GM12878 (cell line): ENCODE measurements at regions not wholly inside any gene's neighbourhood (a gene's known extent, or its start where the extent isn't known, plus 50 kb on each side); places are given as distances from the start of the nearest gene placed in this dataset.

Experiments used
- ATAC-seq: fragments of 200-7000 bp; cut with Tn5 transposase; 3 replicates; pipeline ENCODE4 v1.9.1; 2020; ENCODE audit warnings: mild to moderate bottlenecking, moderate library complexity
- BruUV-seq: library from RNA; stranded (reverse); fragments of 400-500 nt; replicated peaks from 2 replicates; lab custom pipeline; 2021; lab: Mats Ljungman, UMichigan
- CTCF ChIA-PET: fragments of 300-600 bp; sonication (Branson Sonifier 250); formaldehyde crosslinking; extraction: SDS; loops from one replicate; lab custom pipeline; 2021; ENCODE audit warnings: inconsistent platforms; lab: Yijun Ruan, JAX
- POLR2A ChIA-PET: fragments of 350-600 bp; formaldehyde crosslinking; extraction: SDS; loops from one replicate; lab custom pipeline; 2021; ENCODE audit warnings: inconsistent platforms; lab: Charles Lee
- RAD21 ChIA-PET: fragments of 300-600 bp; sonication (Branson Sonifier 250); formaldehyde crosslinking; loops from one replicate; lab custom pipeline; 2023; ENCODE audit warnings: antibody characterized with exemption; ENCODE audit not compliant: unreplicated experiment; lab: Charles Lee
- SMC1A ChIA-PET: fragments of 300-600 bp; sonication (Branson Sonifier 250); formaldehyde crosslinking; loops from one replicate; lab custom pipeline; 2023; ENCODE audit not compliant: unreplicated experiment, uncharacterized antibody; lab: Charles Lee
- DNase-seq: peaks from one replicate; pipeline ENCODE4 v3.0.0-alpha.2; 2011; ENCODE audit warnings: low read depth, low spot score
- FAIRE-seq: peaks from 3 replicates; lab custom pipeline; 2011; peaks lifted over from hg19 to GRCh38; lab: Jason Lieb, UNC
- H2AFZ ChIP-seq: 2 replicates; pipeline ENCODE4 v1.6.0; 2011; ENCODE audit warnings: low read depth, low read length, control low read depth; ENCODE audit not compliant: control insufficient read depth
- H3K27ac ChIP-seq: 2 replicates; pipeline ENCODE4 v1.5.1; 2011; ENCODE audit warnings: control low read depth; ENCODE audit not compliant: control insufficient read depth, insufficient read depth
- H3K27me3 ChIP-seq, 2 experiments: replicated peaks in 1 of 2; 2 replicates each; pipeline versions ENCODE4 v1.6.0 to v1.6.1; 2011; ENCODE audit warnings: low read length in 1 of 2; ENCODE audit not compliant: control insufficient read depth in 2 of 2, insufficient read depth in 2 of 2
- H3K36me3 ChIP-seq, 2 experiments: 2 replicates each; pipeline ENCODE4 v1.5.1; 2011; ENCODE audit warnings: low read length in 1 of 2; ENCODE audit not compliant: control insufficient read depth in 2 of 2, insufficient read depth in 2 of 2
- H3K4me1 ChIP-seq: 2 replicates; pipeline ENCODE4 v1.6.1; 2011; ENCODE audit warnings: mild to moderate bottlenecking, low read length, moderate library complexity, mixed read lengths; ENCODE audit not compliant: control insufficient read depth, insufficient read depth
- H3K4me2 ChIP-seq: 2 replicates; pipeline ENCODE4 v1.6.0; 2011; ENCODE audit warnings: control low read depth; ENCODE audit not compliant: control insufficient read depth, insufficient read depth
- H3K4me3 ChIP-seq: fragments of 200-600 bp; sonication (generic); 2 replicates; pipeline ENCODE4 v1.5.1; 2016
- H3K79me2 ChIP-seq: 2 replicates; pipeline ENCODE4 v1.6.0; 2011; ENCODE audit warnings: low read length; ENCODE audit not compliant: control insufficient read depth, insufficient read depth
- H3K9ac ChIP-seq: 2 replicates; pipeline ENCODE4 v1.8.0; 2011; ENCODE audit warnings: low read length, control low read depth, mixed read lengths; ENCODE audit not compliant: control insufficient read depth, insufficient read depth
- H3K9me3 ChIP-seq: replicated peaks from 3 replicates; pipeline ENCODE4 v1.5.1; 2011; ENCODE audit warnings: mild to moderate bottlenecking, low read length; ENCODE audit not compliant: control insufficient read depth, insufficient read depth
- H4K20me1 ChIP-seq: 2 replicates; pipeline ENCODE4 v1.6.0; 2011; ENCODE audit not compliant: control insufficient read depth, insufficient read depth
- BCL11A ChIP-seq: IDR thresholded peaks from 2 replicates; pipeline ENCODE4 v1.6.1; 2011; ENCODE audit warnings: low read depth, low read length
- BHLHE40 ChIP-seq, 2 experiments: fragments of 450-650 bp in 1 of 2; IDR thresholded peaks; 2 replicates each; pipeline ENCODE4 v1.6.1; 2011 to 2017; ENCODE audit warnings: low read depth in 2 of 2, borderline replicate concordance in 1 of 2, improper control_type of control experiment in 1 of 2, low read length in 1 of 2, mild to moderate bottlenecking in 1 of 2
- CHD2 ChIP-seq: IDR thresholded peaks from 2 replicates; pipeline ENCODE4 v1.6.1; 2011; ENCODE audit warnings: low read depth, low read length, improper control_type of control experiment, borderline replicate concordance
- EED ChIP-seq: sonication (generic); IDR thresholded peaks from 2 replicates; pipeline ENCODE4 v1.6.1; 2016; ENCODE audit warnings: antibody characterized with exemption, low read depth
- HCFC1 ChIP-seq: fragments of 150-350 bp; IDR thresholded peaks from 2 replicates; pipeline ENCODE4 v1.6.1; 2014; ENCODE audit warnings: low read length
- NKRF ChIP-seq: fragments of 450-650 bp; conservative IDR thresholded peaks from 2 replicates; pipeline ENCODE4 v1.6.1; 2017; ENCODE audit warnings: mild to moderate bottlenecking, moderate library complexity
- POU2F2 ChIP-seq: IDR thresholded peaks from 3 replicates; pipeline ENCODE4 v1.6.1; 2011; ENCODE audit warnings: low read depth, mild to moderate bottlenecking, low read length, borderline replicate concordance
- SMAD5 ChIP-seq: IDR thresholded peaks from 2 replicates; pipeline ENCODE4 v1.6.1; 2016; ENCODE audit warnings: antibody characterized with exemption, low read depth
- STAT1 ChIP-seq: fragments of 450-650 bp; conservative IDR thresholded peaks from 2 replicates; pipeline ENCODE4 v1.6.1; 2014; ENCODE audit warnings: antibody characterized with exemption, mild to moderate bottlenecking
- SUPT20H ChIP-seq: IDR thresholded peaks from 2 replicates; pipeline ENCODE4 v1.6.1; 2011; ENCODE audit warnings: low read depth, mild to moderate bottlenecking, low read length, moderate library complexity, borderline replicate concordance; ENCODE audit not compliant: control insufficient read depth
- TCF3 ChIP-seq: IDR thresholded peaks from 2 replicates; pipeline ENCODE4 v1.6.1; 2012; ENCODE audit warnings: low read depth, mild to moderate bottlenecking, low read length, borderline replicate concordance; ENCODE audit not compliant: insufficient read depth
- ZBED1 ChIP-seq: IDR thresholded peaks from 2 replicates; pipeline ENCODE4 v1.6.1; 2016; ENCODE audit warnings: borderline replicate concordance
- ZNF24 ChIP-seq: fragments of 450-650 bp; IDR thresholded peaks from 2 replicates; pipeline ENCODE4 v1.6.1; 2017; ENCODE audit warnings: antibody characterized with exemption, mild to moderate bottlenecking
- ZNF687 ChIP-seq: fragments of 450-650 bp; IDR thresholded peaks from 2 replicates; pipeline ENCODE4 v1.6.1; 2017; ENCODE audit warnings: mild to moderate bottlenecking, moderate library complexity
- WGBS: methylation state at CpG from one replicate; pipeline ENCODE4 v1.1.6; 2016; ENCODE audit warnings: low lambda C conversion rate; ENCODE audit not compliant: insufficient replicate concordance, insufficient coverage; ENCODE audit errors: missing lambda C conversion rate; 5-methylcytosine and 5-hydroxymethylcytosine counted together
- in situ Hi-C: fragments of 300-500 bp; cut with MboI; formaldehyde crosslinking; loops from 9 replicates; pipeline ENCODE4 v1.14.3; 2018; ENCODE audit warnings: mixed read lengths
- intact Hi-C: fragments of 100-400 bp; cut with micrococcal nuclease; formaldehyde crosslinking; loops from one replicate; pipeline ENCODE4 v1.14.2; 2022; ENCODE audit not compliant: unreplicated experiment
- TF ChIP-seq, protein P1 (sequence below): fragments of 450-650 bp; IDR thresholded peaks from 2 replicates; pipeline ENCODE4 v1.6.1; 2016; ENCODE audit warnings: mild to moderate bottlenecking, moderate library complexity, borderline replicate concordance

GRCh38 chr12:67043771-67044170 lies 225.4 kb upstream of the CAND1 start (continued):
- TF ChIP-seq, protein P1, sequence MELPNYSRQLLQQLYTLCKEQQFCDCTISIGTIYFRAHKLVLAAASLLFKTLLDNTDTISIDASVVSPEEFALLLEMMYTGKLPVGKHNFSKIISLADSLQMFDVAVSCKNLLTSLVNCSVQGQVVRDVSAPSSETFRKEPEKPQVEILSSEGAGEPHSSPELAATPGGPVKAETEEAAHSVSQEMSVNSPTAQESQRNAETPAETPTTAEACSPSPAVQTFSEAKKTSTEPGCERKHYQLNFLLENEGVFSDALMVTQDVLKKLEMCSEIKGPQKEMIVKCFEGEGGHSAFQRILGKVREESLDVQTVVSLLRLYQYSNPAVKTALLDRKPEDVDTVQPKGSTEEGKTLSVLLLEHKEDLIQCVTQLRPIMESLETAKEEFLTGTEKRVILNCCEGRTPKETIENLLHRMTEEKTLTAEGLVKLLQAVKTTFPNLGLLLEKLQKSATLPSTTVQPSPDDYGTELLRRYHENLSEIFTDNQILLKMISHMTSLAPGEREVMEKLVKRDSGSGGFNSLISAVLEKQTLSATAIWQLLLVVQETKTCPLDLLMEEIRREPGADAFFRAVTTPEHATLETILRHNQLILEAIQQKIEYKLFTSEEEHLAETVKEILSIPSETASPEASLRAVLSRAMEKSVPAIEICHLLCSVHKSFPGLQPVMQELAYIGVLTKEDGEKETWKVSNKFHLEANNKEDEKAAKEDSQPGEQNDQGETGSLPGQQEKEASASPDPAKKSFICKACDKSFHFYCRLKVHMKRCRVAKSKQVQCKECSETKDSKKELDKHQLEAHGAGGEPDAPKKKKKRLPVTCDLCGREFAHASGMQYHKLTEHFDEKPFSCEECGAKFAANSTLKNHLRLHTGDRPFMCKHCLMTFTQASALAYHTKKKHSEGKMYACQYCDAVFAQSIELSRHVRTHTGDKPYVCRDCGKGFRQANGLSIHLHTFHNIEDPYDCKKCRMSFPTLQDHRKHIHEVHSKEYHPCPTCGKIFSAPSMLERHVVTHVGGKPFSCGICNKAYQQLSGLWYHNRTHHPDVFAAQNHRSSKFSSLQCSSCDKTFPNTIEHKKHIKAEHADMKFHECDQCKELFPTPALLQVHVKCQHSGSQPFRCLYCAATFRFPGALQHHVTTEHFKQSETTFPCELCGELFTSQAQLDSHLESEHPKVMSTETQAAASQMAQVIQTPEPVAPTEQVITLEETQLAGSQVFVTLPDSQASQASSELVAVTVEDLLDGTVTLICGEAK, result no peak
- TF ChIP-seq SUPT20H (no peak), BHLHE40 (IDR thresholded peaks at IDR 0.05; ENCODE audit: borderline replicate concordance in 1 of 2, low read depth in 2 of 2, low read length in 1 of 2) (no peak), ZBED1 (no peak), POU2F2 (no peak), SMAD5 (no peak), CHD2 (no peak), ZNF24 (no peak), STAT1 (no peak)
- TF ChIP-seq, all 136 proteins: peak for 0

GRCh38 chr12:67045650-67046049 lies 223.5 kb upstream of the CAND1 start:
- 22% methylated on average over 5 of the region's 5 CpGs for WGBS
- no peak overlapping the region for H3K4me3 ChIP-seq
- no peak overlapping the region for H3K9ac ChIP-seq
- no peak overlapping the region for H3K27ac ChIP-seq
- H3K9me3 ChIP-seq, result no peaks in the 10 kb centered on the region
- POLR2A ChIA-PET, result no interaction called here
- H4K20me1 ChIP-seq, result no peaks in the 10 kb centered on the region
- SMC1A ChIA-PET, result no interaction called here
- no TSS peak for BruUV-seq
- FAIRE-seq, result no peak
- no peak for DNase-seq
- ATAC-seq, result no peak
- RAD21 ChIA-PET, result no interaction called here
- no peaks in the 10 kb centered on the region for H3K36me3 ChIP-seq
- in situ Hi-C loops, result no loop called here
- CTCF ChIA-PET, result no interaction called here
- no peaks in the 10 kb centered on the region for H3K27me3 ChIP-seq
- intact Hi-C loops, result no loop called here
- no peaks in the 10 kb centered on the region for H3K79me2 ChIP-seq
- H2AFZ ChIP-seq, result no peak overlapping the region
- no peak overlapping the region for H3K4me2 ChIP-seq
- H3K4me1 ChIP-seq, result no peaks in the 10 kb centered on the region
- TF ChIP-seq NKRF, result no peak
- no peak for TF ChIP-seq TCF3
- no peak for TF ChIP-seq ZNF687
- no peak for TF ChIP-seq EED
- TF ChIP-seq HCFC1, result no peak
- no peak for TF ChIP-seq BCL11A
